SK-N-SH treated with all-trans-retinoic acid at 6 μM for 48 hours (cell line): ENCODE measurements at regions not wholly inside any gene's neighbourhood (a gene's known extent, or its start where the extent isn't known, plus 50 kb on each side); places are given as distances from the start of the nearest gene placed in this dataset.

Source experiments
- TF ChIP-seq, protein P1 (sequence below): fragments of 250-450 bp; sonication (Bioruptor Pico); IDR thresholded peaks from 2 replicates; pipeline ENCODE4 v1.5.1; 2020; ENCODE audit warnings: low read depth, mild to moderate bottlenecking, moderate library complexity
- TF ChIP-seq, protein P2 (sequence below): fragments of 250-450 bp; sonication (Bioruptor Pico); IDR thresholded peaks from 2 replicates; pipeline ENCODE4 v1.5.0; 2020; ENCODE audit warnings: mild to moderate bottlenecking, moderate library complexity

DNA sequence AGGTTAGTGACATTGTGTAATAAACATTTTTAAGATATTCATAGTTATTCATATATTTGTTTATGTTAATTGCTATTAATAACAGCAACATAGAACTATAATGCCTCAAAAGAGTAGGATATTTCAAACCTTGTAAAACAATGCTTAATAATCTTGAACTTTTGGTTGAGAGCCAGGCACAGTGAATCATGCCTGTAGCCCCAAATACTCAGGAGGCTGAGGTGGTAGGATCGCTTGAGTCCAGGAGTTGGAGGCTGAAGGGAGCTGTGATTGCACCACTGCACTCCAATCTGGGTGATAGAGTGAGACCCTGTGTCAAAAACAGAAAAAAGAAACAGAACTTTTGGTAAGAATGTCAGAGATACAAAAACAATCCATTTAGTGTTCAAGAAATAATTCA, 213.9 kb upstream of the SLITRK1 start:
- TF ChIP-seq, protein P1, sequence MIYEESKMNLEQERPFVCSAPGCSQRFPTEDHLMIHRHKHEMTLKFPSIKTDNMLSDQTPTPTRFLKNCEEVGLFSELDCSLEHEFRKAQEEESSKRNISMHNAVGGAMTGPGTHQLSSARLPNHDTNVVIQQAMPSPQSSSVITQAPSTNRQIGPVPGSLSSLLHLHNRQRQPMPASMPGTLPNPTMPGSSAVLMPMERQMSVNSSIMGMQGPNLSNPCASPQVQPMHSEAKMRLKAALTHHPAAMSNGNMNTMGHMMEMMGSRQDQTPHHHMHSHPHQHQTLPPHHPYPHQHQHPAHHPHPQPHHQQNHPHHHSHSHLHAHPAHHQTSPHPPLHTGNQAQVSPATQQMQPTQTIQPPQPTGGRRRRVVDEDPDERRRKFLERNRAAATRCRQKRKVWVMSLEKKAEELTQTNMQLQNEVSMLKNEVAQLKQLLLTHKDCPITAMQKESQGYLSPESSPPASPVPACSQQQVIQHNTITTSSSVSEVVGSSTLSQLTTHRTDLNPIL = no peak
- TF ChIP-seq, protein P2, sequence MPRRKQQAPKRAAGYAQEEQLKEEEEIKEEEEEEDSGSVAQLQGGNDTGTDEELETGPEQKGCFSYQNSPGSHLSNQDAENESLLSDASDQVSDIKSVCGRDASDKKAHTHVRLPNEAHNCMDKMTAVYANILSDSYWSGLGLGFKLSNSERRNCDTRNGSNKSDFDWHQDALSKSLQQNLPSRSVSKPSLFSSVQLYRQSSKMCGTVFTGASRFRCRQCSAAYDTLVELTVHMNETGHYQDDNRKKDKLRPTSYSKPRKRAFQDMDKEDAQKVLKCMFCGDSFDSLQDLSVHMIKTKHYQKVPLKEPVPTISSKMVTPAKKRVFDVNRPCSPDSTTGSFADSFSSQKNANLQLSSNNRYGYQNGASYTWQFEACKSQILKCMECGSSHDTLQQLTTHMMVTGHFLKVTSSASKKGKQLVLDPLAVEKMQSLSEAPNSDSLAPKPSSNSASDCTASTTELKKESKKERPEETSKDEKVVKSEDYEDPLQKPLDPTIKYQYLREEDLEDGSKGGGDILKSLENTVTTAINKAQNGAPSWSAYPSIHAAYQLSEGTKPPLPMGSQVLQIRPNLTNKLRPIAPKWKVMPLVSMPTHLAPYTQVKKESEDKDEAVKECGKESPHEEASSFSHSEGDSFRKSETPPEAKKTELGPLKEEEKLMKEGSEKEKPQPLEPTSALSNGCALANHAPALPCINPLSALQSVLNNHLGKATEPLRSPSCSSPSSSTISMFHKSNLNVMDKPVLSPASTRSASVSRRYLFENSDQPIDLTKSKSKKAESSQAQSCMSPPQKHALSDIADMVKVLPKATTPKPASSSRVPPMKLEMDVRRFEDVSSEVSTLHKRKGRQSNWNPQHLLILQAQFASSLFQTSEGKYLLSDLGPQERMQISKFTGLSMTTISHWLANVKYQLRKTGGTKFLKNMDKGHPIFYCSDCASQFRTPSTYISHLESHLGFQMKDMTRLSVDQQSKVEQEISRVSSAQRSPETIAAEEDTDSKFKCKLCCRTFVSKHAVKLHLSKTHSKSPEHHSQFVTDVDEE (CRISPR knock-in tag) = no peak
